ENCODE measurements at regions not wholly inside any gene's neighbourhood (a gene's known extent, or its start where the extent isn't known, plus 50 kb on each side); places are given as distances from the start of the nearest gene placed in this dataset.

DNA sequence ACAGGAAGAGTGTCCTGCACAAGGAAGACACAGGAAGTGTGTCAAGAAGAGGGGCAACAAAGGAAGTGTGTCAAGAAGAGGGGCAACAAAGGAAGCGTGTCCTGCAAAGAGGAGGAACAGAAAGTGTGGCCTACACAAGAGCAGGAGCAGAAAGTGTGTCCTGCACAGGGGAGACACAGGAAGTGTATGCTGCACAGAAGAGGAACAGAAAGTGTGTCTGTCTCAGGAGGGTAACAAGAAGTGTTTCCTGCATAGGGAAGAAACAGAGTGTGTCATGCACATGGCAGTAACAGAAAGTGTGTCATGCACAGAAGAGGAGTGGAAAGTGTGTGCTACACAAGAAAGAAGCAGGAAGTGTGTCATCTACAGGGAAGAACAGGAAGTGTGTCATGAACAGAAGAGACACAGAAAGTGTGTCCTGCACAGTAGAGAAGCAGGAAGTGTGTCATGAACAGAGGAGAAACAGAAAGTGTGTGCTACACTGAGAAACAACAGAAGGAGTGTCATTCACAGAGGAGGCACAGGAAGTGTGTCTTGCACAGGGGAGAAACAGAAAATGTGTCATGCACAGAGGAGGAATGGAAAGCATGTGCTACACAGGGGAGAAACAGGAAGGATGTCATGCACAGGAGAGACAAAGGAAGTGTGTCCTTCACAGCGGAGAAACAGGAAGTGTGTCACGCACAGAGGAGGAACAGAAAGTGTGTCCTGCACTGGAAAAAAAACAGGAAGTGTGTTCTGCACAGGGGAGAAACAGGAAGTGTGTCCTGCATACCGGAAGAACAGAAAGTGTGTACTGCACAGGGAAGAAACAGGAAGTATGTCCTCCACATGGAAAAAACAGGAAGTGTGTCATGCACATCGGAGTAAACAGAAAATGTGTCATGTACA lies 526.4 kb upstream of the PRKX start:
- H3K27me3 ChIP-seq (ENCODE audit: control insufficient read depth, low read length), result no peaks in the 10 kb centered on the region
- peak overlapping the region; percentile 58 for H3K4me2 ChIP-seq (ENCODE audit: low read length)
- peaks cover 33% of the 10 kb centered on the region for H3F3A ChIP-seq (ENCODE audit: control insufficient read depth, insufficient read depth)
- H3K36me3 ChIP-seq (ENCODE audit: control insufficient read depth, low read length), result peaks cover 4% of the 10 kb centered on the region
- H3K9me3 ChIP-seq (ENCODE audit: control insufficient read depth, insufficient read depth, low read length), result peaks cover 36% of the 10 kb centered on the region
- H4K20me1 ChIP-seq (ENCODE audit: control insufficient read depth, insufficient read depth, low read depth, low read length), result no peaks in the 10 kb centered on the region
- H3K79me2 ChIP-seq (ENCODE audit: control insufficient read depth, low read length), result no peaks in the 10 kb centered on the region
- peak overlapping the region; percentile 63 for H3K4me3 ChIP-seq (ENCODE audit: low read length)
- H3K27ac ChIP-seq (ENCODE audit: low read depth, low read length), result peak overlapping the region; percentile 96
- peaks cover 32% of the 10 kb centered on the region for H3K4me1 ChIP-seq (ENCODE audit: control insufficient read depth, low read length)
- TF ChIP-seq, protein P1, sequence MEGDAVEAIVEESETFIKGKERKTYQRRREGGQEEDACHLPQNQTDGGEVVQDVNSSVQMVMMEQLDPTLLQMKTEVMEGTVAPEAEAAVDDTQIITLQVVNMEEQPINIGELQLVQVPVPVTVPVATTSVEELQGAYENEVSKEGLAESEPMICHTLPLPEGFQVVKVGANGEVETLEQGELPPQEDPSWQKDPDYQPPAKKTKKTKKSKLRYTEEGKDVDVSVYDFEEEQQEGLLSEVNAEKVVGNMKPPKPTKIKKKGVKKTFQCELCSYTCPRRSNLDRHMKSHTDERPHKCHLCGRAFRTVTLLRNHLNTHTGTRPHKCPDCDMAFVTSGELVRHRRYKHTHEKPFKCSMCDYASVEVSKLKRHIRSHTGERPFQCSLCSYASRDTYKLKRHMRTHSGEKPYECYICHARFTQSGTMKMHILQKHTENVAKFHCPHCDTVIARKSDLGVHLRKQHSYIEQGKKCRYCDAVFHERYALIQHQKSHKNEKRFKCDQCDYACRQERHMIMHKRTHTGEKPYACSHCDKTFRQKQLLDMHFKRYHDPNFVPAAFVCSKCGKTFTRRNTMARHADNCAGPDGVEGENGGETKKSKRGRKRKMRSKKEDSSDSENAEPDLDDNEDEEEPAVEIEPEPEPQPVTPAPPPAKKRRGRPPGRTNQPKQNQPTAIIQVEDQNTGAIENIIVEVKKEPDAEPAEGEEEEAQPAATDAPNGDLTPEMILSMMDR (IDR thresholded peaks at IDR 0.05; ENCODE audit: low read depth, low read length, poor library complexity, severe bottlenecking), result no peak
- no peak for TF ChIP-seq EZH2phosphoT487 (IDR thresholded peaks at IDR 0.05; ENCODE audit: borderline replicate concordance, low read length)
- no peaks in the 10 kb centered on the region for H3K9me2 ChIP-seq (replicated peaks; ENCODE audit: control insufficient read depth, low read length)

DNA sequence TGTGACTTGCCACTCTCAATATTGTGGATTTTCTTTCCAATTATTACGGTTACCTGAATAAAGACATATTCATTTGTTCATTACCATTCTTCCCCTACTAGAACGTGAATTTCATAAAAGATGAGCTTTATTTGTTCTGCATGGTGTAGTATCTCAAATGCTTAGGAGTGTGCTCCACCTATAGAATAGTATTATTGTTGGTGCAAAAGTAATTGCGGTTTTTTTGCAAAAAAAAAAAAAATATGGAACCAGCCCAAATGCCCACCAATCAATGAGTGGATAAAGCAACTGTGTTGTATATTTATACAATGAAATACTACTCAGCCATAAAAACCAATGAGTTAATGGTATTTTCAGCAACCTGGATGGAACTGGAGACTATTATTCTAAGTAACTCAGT lies 525.5 kb upstream of the PRKX start:
- no peak for TF ChIP-seq EZH2phosphoT487 (IDR thresholded peaks at IDR 0.05; ENCODE audit: borderline replicate concordance, low read length)
- TF ChIP-seq, protein P1 (IDR thresholded peaks at IDR 0.05; ENCODE audit: low read depth, low read length, poor library complexity, severe bottlenecking), result no peak

DNA sequence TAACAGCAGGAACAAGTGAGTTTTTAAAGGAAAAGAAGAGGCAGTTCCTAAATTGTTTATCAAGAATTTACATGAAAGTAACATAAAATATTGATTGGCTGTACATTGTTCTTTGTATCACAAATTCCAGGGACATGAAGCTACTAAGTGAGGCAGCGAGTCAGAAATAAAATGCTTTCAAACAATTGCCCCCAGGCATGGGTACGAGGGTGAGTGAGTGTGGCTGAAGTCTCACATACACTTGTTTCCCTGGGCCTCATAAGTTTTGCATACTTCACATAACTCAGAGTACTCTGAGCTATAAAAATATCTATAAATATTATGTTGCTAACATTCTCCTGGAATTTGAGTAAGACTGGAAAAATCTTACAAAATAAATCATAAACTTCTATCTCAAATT lies 511.6 kb upstream of the PRKX start:
- TF ChIP-seq, protein P1 (IDR thresholded peaks at IDR 0.05; ENCODE audit: low read depth, low read length, poor library complexity, severe bottlenecking), result no peak
- no peak for TF ChIP-seq EZH2phosphoT487 (IDR thresholded peaks at IDR 0.05; ENCODE audit: borderline replicate concordance, low read length)
- Histone ChIP-seq H3K9me2 (replicated peaks; ENCODE audit: control insufficient read depth, low read length) (no peaks in the 10 kb centered on the region), H3K79me2 (ENCODE audit: control insufficient read depth, low read length) (no peaks in the 10 kb centered on the region), H3K27me3 (ENCODE audit: control insufficient read depth, low read length) (no peaks in the 10 kb centered on the region), H3K4me1 (ENCODE audit: control insufficient read depth, low read length) (no peaks in the 10 kb centered on the region), H4K20me1 (ENCODE audit: control insufficient read depth, insufficient read depth, low read depth, low read length) (no peaks in the 10 kb centered on the region), H3K27ac (ENCODE audit: low read depth, low read length) (no peak overlapping the region), H3F3A (ENCODE audit: control insufficient read depth, insufficient read depth) (no peaks in the 10 kb centered on the region), H3K4me3 (ENCODE audit: low read length) (no peak overlapping the region), H3K4me2 (ENCODE audit: low read length) (no peak overlapping the region), H3K9me3 (ENCODE audit: control insufficient read depth, insufficient read depth, low read length) (no peaks in the 10 kb centered on the region), H3K36me3 (ENCODE audit: control insufficient read depth, low read length) (no peaks in the 10 kb centered on the region)

More for the DNA sequence above, 525.5 kb upstream of the PRKX start:
- Histone ChIP-seq H4K20me1 (ENCODE audit: control insufficient read depth, insufficient read depth, low read depth, low read length) (no peaks in the 10 kb centered on the region), H3F3A (ENCODE audit: control insufficient read depth, insufficient read depth) (peaks cover 33% of the 10 kb centered on the region), H3K27me3 (ENCODE audit: control insufficient read depth, low read length) (no peaks in the 10 kb centered on the region), H3K4me1 (ENCODE audit: control insufficient read depth, low read length) (peaks cover 32% of the 10 kb centered on the region), H3K79me2 (ENCODE audit: control insufficient read depth, low read length) (no peaks in the 10 kb centered on the region), H3K9me2 (replicated peaks; ENCODE audit: control insufficient read depth, low read length) (no peaks in the 10 kb centered on the region), H3K4me2 (ENCODE audit: low read length) (no peak overlapping the region), H3K4me3 (ENCODE audit: low read length) (peak overlapping the region; percentile 63), H3K27ac (ENCODE audit: low read depth, low read length) (peak overlapping the region; percentile 96), H3K9me3 (ENCODE audit: control insufficient read depth, insufficient read depth, low read length) (peaks cover 36% of the 10 kb centered on the region), H3K36me3 (ENCODE audit: control insufficient read depth, low read length) (peaks cover 4% of the 10 kb centered on the region)

All from DOHH2 (cell line).